Smooth muscle cell (in vitro differentiated cells): ENCODE measurements at regions not wholly inside any gene's neighbourhood (a gene's known extent, or its start where the extent isn't known, plus 50 kb on each side); places are given as distances from the start of the nearest gene placed in this dataset.
"Not testable (repeated sequence)": the region's sequence is repeated elsewhere in the genome, so short reads cannot be mapped to it uniquely, and the experiment has no call there.

Experiments used
- DNase-seq: peaks from one replicate; lab custom pipeline; 2025; ENCODE audit not compliant: unreplicated experiment; lab: John Stamatoyannopoulos, UW
- H2AFZ ChIP-seq: fragments of 200-600 bp; sonication (generic); 2 replicates; pipeline ENCODE4 v1.6.0; 2016; ENCODE audit warnings: antibody characterized with exemption, low read depth, mild to moderate bottlenecking
- H3F3A ChIP-seq: fragments of 200-600 bp; sonication (generic); 2 replicates; pipeline ENCODE4 v1.6.0; 2017; ENCODE audit warnings: antibody characterized with exemption, low read depth
- H3K27ac ChIP-seq: fragments of 200-600 bp; sonication (generic); 2 replicates; pipeline ENCODE4 v1.5.1; 2016; ENCODE audit warnings: low read depth, mild to moderate bottlenecking
- H3K27me3 ChIP-seq: fragments of 200-600 bp; sonication (generic); 2 replicates; pipeline ENCODE4 v1.6.1; 2016; ENCODE audit warnings: low read depth, mild to moderate bottlenecking
- H3K36me3 ChIP-seq: fragments of 200-600 bp; sonication (generic); 2 replicates; pipeline ENCODE4 v1.5.1; 2016; ENCODE audit warnings: low read depth
- H3K4me1 ChIP-seq: fragments of 200-600 bp; sonication (generic); 2 replicates; pipeline ENCODE4 v1.5.1; 2016; ENCODE audit warnings: low read depth
- H3K4me2 ChIP-seq: fragments of 200-600 bp; sonication (generic); 2 replicates; pipeline ENCODE4 v1.6.0; 2016; ENCODE audit warnings: mild to moderate bottlenecking
- H3K4me3 ChIP-seq: fragments of 200-600 bp; sonication (generic); 2 replicates; pipeline ENCODE4 v1.5.1; 2016; ENCODE audit warnings: mild to moderate bottlenecking
- H3K79me2 ChIP-seq: fragments of 200-600 bp; sonication (generic); 2 replicates; pipeline ENCODE4 v1.6.0; 2016; ENCODE audit warnings: low read depth, mild to moderate bottlenecking
- H3K9ac ChIP-seq: fragments of 200-600 bp; sonication (generic); 2 replicates; pipeline ENCODE4 v1.6.0; 2016; ENCODE audit warnings: low read depth
- H3K9me3 ChIP-seq: fragments of 200-600 bp; sonication (generic); replicated peaks from 2 replicates; pipeline ENCODE4 v1.5.1; 2016; ENCODE audit warnings: low read depth
- H4K20me1 ChIP-seq: fragments of 200-600 bp; sonication (generic); 2 replicates; pipeline ENCODE4 v1.6.0; 2016; ENCODE audit warnings: low read depth
- CTCF ChIP-seq: fragments of 200-600 bp; sonication (generic); IDR thresholded peaks from 2 replicates; pipeline ENCODE4 v1.5.1; 2017; ENCODE audit warnings: borderline replicate concordance, mild to moderate bottlenecking, antibody characterized with exemption; ENCODE audit not compliant: insufficient read depth, poor library complexity, severe bottlenecking
- WGBS: methylation state at CpG from one replicate; pipeline ENCODE4 v1.1.7; 2016; ENCODE audit warnings: low lambda C conversion rate; 5-methylcytosine and 5-hydroxymethylcytosine counted together

GRCh38 chr3:86413645-86414044 lies 577.3 kb downstream of the VGLL3 start:
- DNase-seq = no peak
- Histone ChIP-seq H3F3A (no peaks in the 10 kb centered on the region), H4K20me1 (no peaks in the 10 kb centered on the region), H3K36me3 (no peaks in the 10 kb centered on the region), H3K79me2 (no peaks in the 10 kb centered on the region), H3K9ac (no peak overlapping the region), H2AFZ (no peak overlapping the region), H3K9me3 (no peaks in the 10 kb centered on the region), H3K27me3 (no peaks in the 10 kb centered on the region), H3K4me1 (peaks cover 6% of the 10 kb centered on the region), H3K27ac (no peak overlapping the region), H3K4me2 (no peak overlapping the region), H3K4me3 (no peak overlapping the region)
- 56% methylated on average over 2 of the region's 2 CpGs for WGBS
- no peak for TF ChIP-seq CTCF

GRCh38 chr3:86410587-86410986 lies 580.4 kb downstream of the VGLL3 start:
- Histone ChIP-seq H3K36me3 (no peaks in the 10 kb centered on the region), H2AFZ (no peak overlapping the region), H3K27me3 (no peaks in the 10 kb centered on the region), H3K4me3 (no peak overlapping the region), H3K9ac (no peak overlapping the region), H3K79me2 (no peaks in the 10 kb centered on the region), H3K27ac (no peak overlapping the region), H3K9me3 (no peaks in the 10 kb centered on the region), H4K20me1 (no peaks in the 10 kb centered on the region), H3F3A (no peaks in the 10 kb centered on the region), H3K4me2 (no peak overlapping the region), H3K4me1 (peaks cover 6% of the 10 kb centered on the region)
- WGBS = 49% methylated on average over 2 of the region's 2 CpGs
- TF ChIP-seq CTCF = no peak
- DNase-seq = no peak

GRCh38 chr3:86389759-86390158 lies 601.2 kb downstream of the VGLL3 start:
- H3K4me1 ChIP-seq, H3F3A ChIP-seq, H3K4me3 ChIP-seq, H3K27ac ChIP-seq, H3K27me3 ChIP-seq, H3K79me2 ChIP-seq, H3K4me2 ChIP-seq, H3K9ac ChIP-seq, H3K36me3 ChIP-seq, H2AFZ ChIP-seq, H4K20me1 ChIP-seq, DNase-seq, H3K9me3 ChIP-seq: not testable (repeated sequence)
- 71% methylated on average over 5 of the region's 5 CpGs for WGBS

DNA sequence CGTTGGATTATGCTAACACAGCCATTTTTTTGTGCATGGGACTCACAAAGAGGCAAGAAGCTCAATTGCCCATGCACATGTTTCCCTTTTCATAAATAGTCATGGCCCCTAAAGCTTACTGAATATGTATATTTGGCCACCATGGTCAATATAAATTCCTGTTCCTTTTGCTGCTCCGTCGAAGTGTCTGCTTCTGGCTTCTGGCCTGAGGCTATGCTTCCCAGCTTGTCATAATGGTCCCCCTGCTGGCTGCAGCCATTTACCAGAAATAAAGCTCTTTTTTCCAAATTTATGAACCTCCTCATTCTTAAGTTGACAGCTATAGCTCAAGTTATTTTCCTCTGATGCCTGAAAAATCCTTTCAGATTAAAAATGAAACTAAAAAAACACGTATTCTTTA lies 602.1 kb downstream of the VGLL3 start:
- no peaks in the 10 kb centered on the region for H3F3A ChIP-seq
- no peak overlapping the region for H3K4me3 ChIP-seq
- no peaks in the 10 kb centered on the region for H3K79me2 ChIP-seq
- H2AFZ ChIP-seq = no peak overlapping the region
- no peaks in the 10 kb centered on the region for H3K9me3 ChIP-seq
- no peaks in the 10 kb centered on the region for H4K20me1 ChIP-seq
- no peak overlapping the region for H3K9ac ChIP-seq
- WGBS = 63% methylated on average over 4 of the region's 4 CpGs
- H3K4me2 ChIP-seq = no peak overlapping the region
- TF ChIP-seq CTCF = peak; percentile 15
- no peak for DNase-seq
- no peaks in the 10 kb centered on the region for H3K27me3 ChIP-seq
- H3K4me1 ChIP-seq = no peaks in the 10 kb centered on the region
- no peak overlapping the region for H3K27ac ChIP-seq
- no peaks in the 10 kb centered on the region for H3K36me3 ChIP-seq
